Calu3 (cell line): ENCODE measurements at regions not wholly inside any gene's neighbourhood (a gene's known extent, or its start where the extent isn't known, plus 50 kb on each side); places are given as distances from the start of the nearest gene placed in this dataset.

Experiments
- BruUV-seq: library from RNA; stranded (reverse); fragments of 400-500 nt; replicated peaks from 2 replicates; lab custom pipeline; 2021; lab: Mats Ljungman, UMichigan
- CTCF ChIA-PET: fragments of 300-600 bp; sonication (Branson Sonifier 250); formaldehyde crosslinking; loops from one replicate; lab custom pipeline; 2022; ENCODE audit warnings: antibody characterized with exemption; lab: Charles Lee
- DNase-seq: peaks from one replicate; pipeline ENCODE4 v3.0.0; 2022
- H3K27ac Mint-ChIP-seq: one replicate; pipeline ENCODE4 v1.8.0; 2022; ENCODE audit warnings: mixed read lengths; ENCODE audit not compliant: unreplicated experiment
- H3K27me3 Mint-ChIP-seq: one replicate; pipeline ENCODE4 v1.8.0; 2022; ENCODE audit warnings: mixed read lengths; ENCODE audit not compliant: unreplicated experiment
- H3K36me3 Mint-ChIP-seq: one replicate; pipeline ENCODE4 v1.8.0; 2022; ENCODE audit warnings: mild to moderate bottlenecking, moderate library complexity, mixed read lengths; ENCODE audit not compliant: insufficient read depth, unreplicated experiment
- H3K4me1 Mint-ChIP-seq: one replicate; pipeline ENCODE4 v1.8.0; 2022; ENCODE audit warnings: mild to moderate bottlenecking, low read depth, mixed read lengths; ENCODE audit not compliant: unreplicated experiment
- H3K4me3 Mint-ChIP-seq: one replicate; pipeline ENCODE4 v1.8.0; 2022; ENCODE audit warnings: mild to moderate bottlenecking, low read depth, moderate library complexity, mixed read lengths; ENCODE audit not compliant: unreplicated experiment
- H3K9me3 Mint-ChIP-seq: one replicate; pipeline ENCODE4 v1.8.0; 2022; ENCODE audit warnings: low read depth, mixed read lengths; ENCODE audit not compliant: unreplicated experiment
- CTCF ChIP-seq: fragments of 200-600 bp; IDR thresholded peaks from one replicate; pipeline ENCODE4 v1.8.0; 2022; ENCODE audit warnings: antibody characterized with exemption; ENCODE audit not compliant: unreplicated experiment
- intact Hi-C: fragments of 100-400 bp; cut with micrococcal nuclease; formaldehyde crosslinking; loops from one replicate; pipeline ENCODE4 v1.10.0; 2022; ENCODE audit not compliant: unreplicated experiment

DNA sequence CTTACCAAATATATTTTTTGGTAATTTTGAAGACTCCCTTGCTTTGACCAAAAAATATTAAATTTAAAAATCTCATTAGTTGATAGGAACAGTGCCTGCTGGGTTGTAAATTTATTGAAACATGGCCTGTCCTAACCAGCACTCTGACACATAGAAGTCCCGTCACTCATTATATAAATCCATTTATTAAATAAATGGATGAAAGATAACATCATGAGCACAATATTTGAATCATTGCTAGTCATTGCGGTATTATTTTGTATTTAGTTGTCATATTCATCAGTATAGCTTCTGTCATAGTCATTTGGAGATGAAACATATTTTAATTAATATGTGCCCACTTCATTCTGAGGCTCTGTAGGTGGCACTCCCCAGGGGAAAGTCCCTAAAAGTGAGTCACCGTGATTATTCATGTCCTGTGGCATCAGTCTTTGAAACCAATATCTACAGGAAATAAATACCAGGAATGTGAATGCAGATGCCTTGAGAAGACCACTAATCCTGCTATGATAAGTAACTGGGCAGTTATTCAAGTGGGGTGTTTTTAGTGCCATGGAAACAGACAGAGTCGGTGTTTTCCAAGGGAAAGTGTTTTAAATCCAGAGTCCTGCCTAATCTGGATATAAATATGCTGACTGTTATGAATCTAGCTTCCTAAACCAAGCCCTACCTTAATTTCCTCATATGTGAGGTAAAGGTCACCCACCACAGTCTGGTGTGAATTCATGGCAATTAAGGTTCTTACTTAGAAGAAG, 302.0 kb downstream of the DUSP10 start:
- peak overlapping the region; percentile 89 for H3K27ac Mint-ChIP-seq

DNA sequence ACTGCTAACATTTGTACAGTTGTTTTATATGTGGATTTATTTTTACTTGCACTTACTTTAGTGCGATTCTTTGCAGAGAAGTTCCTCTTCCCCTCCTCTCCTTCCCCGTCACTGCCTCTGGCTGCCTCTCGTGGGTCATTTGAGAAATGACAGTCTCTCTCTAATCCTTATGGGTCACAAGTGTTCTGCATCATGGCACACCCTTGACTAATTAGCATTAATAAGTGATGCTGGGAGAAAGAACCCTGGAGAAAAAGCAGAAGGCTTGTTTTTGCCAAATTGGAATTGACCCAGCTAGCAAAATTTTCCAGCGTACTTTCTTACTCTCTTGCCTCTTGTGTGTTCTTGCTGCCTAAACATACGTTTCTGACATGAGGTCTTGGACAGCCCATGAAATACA, 301.2 kb downstream of the DUSP10 start:
- intact Hi-C loops, result no loop called here
- TF ChIP-seq CTCF, result no peak
- TSS peak; percentile 48 for BruUV-seq
- Mint-ChIP-seq H3K9me3 (no peaks in the 10 kb centered on the region), H3K27ac (peak overlapping the region; percentile 89), H3K36me3 (peaks cover 6% of the 10 kb centered on the region), H3K4me1 (peaks cover 41% of the 10 kb centered on the region), H3K27me3 (no peaks in the 10 kb centered on the region), H3K4me3 (peak overlapping the region; percentile 32)
- CTCF ChIA-PET, result no interaction called here
- DNase-seq, result peak; percentile 28

More for the DNA sequence above, 302.0 kb downstream of the DUSP10 start:
- Mint-ChIP-seq H3K9me3 (no peaks in the 10 kb centered on the region), H3K27me3 (no peaks in the 10 kb centered on the region), H3K36me3 (peaks cover 6% of the 10 kb centered on the region), H3K4me1 (peaks cover 41% of the 10 kb centered on the region), H3K4me3 (peak overlapping the region; percentile 32)
- peak; percentile 74 for DNase-seq
- intact Hi-C loops, result loop anchor here (5.0 to 10.0 kb wide), 5 partner anchors 83 to 628 kb away; no protein-coding TSS in a partner anchor
- CTCF ChIA-PET, result interaction anchor here (0.6 kb wide), 2 partner anchors 260 to 269 kb away, joined by 4 to 8 read pairs; no protein-coding TSS in a partner anchor
- TF ChIP-seq CTCF, result no peak
- no TSS peak for BruUV-seq

DNA sequence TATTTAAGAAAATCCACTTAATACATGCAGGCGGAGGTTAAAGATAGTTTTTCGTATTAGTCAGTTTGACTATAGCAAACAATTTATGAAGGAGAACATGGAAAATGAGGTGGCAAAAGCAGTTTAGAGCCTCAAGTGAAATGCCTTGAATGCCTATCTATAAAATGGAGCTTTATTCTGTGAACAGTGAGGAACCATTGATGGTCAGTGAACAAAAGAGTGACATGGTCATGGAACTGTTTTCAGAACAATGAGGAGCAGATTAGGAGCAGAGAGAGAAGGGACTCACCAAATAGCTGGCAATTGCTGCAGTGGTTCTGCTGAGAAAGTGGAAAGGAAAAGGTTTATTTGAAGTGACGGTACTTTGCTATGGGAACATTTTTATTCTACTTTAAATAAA, 299.8 kb downstream of the DUSP10 start:
- Mint-ChIP-seq H3K27me3 (no peaks in the 10 kb centered on the region), H3K9me3 (peaks cover 3% of the 10 kb centered on the region), H3K4me1 (peaks cover 41% of the 10 kb centered on the region), H3K27ac (no peak overlapping the region), H3K36me3 (peaks cover 6% of the 10 kb centered on the region), H3K4me3 (no peak overlapping the region)
- no peak for DNase-seq
- CTCF ChIA-PET, result no interaction called here
- intact Hi-C loops, result no loop called here
- BruUV-seq, result no TSS peak
- no peak for TF ChIP-seq CTCF

DNA sequence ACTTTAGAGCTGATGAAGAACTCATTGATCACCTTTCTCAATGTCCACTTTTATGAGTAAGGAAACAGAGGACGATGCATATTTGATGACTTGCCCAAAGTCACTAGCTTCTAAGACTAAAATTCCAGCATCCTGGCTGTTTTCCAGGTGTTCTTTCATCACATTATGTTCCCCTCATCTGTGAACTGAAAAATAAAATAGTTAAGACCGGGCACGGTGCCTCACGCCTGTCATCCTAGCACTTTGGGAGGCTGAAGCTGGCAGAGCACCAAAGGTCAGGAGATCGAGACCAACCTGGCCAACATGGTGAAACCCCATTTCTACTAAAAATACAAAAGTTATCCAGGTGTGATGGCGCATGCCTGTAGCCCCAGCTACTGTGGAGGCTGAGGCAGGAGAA, 297.5 kb downstream of the DUSP10 start:
- no peak for DNase-seq
- CTCF ChIA-PET, result no interaction called here
- no peak overlapping the region for H3K4me3 Mint-ChIP-seq
- H3K4me1 Mint-ChIP-seq, result peaks cover 37% of the 10 kb centered on the region
- H3K27ac Mint-ChIP-seq, result no peak overlapping the region
- intact Hi-C loops, result no loop called here
- H3K36me3 Mint-ChIP-seq, result peaks cover 6% of the 10 kb centered on the region
- TF ChIP-seq CTCF, result no peak
- peaks cover 3% of the 10 kb centered on the region for H3K9me3 Mint-ChIP-seq
- no TSS peak for BruUV-seq
- no peaks in the 10 kb centered on the region for H3K27me3 Mint-ChIP-seq
